Erythroblast (primary cell): ENCODE measurements at regions not wholly inside any gene's neighbourhood (a gene's known extent, or its start where the extent isn't known, plus 50 kb on each side); places are given as distances from the start of the nearest gene placed in this dataset.

Experiments used
- GATA1 ChIP-seq: IDR thresholded peaks from 2 replicates; pipeline ENCODE4 v1.6.1; 2011; ENCODE audit warnings: low read depth, mild to moderate bottlenecking, control low read depth, low read length, moderate library complexity
- POLR2A ChIP-seq: IDR thresholded peaks from 2 replicates; pipeline ENCODE4 v1.6.1; 2011; ENCODE audit warnings: mild to moderate bottlenecking, low read length

DNA sequence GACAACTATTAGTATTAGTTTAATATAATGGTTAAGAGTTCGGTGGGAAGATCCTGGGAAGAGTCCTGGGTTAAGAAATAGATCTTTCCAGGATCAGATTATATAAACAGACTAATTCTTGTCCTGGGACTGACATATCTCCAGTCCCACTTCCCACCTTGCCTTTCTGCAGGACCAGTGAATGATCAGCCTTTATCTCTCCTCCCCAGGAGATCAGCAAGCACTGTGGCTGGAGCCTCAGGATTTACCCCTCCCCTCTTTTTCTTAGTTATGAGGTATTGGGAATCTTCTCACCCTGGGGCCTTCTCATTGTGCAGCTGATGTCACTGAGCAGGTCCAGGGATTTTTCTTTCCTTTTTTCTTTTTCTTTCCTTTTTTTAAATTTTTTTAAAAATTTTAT is 135.7 kb upstream of the UMPS start:
- no peak for TF ChIP-seq POLR2A
- TF ChIP-seq GATA1: no peak
